ENCODE measurements at regions not wholly inside any gene's neighbourhood (a gene's known extent, or its start where the extent isn't known, plus 50 kb on each side); places are given as distances from the start of the nearest gene placed in this dataset.

- TF ChIP-seq JUND (IDR thresholded peaks at IDR 0.05; ENCODE audit: low read depth) = no peak
- DNase-seq (ENCODE audit: low read depth in 1 of 2, low spot score in 1 of 2) = no peak
- in situ Hi-C loops (cut with HindIII; ENCODE audit: low pct_unique_long_range_greater_than_20kb, low sequenced_read_pairs) = no loop called here
Observed at GRCh38 chr14:84535976-84536375, 994.0 kb upstream of the FLRT2 start.

GRCh38 chr14:84541018-84541417 lies 988.9 kb upstream of the FLRT2 start:
- TF ChIP-seq JUND (IDR thresholded peaks at IDR 0.05; ENCODE audit: low read depth) = no peak
- no peak for DNase-seq (ENCODE audit: low read depth in 1 of 2, low spot score in 1 of 2)
- in situ Hi-C loops (cut with HindIII; ENCODE audit: low pct_unique_long_range_greater_than_20kb, low sequenced_read_pairs) = no loop called here

GRCh38 chr14:84543859-84544258 lies 986.1 kb upstream of the FLRT2 start:
- in situ Hi-C loops (cut with HindIII; ENCODE audit: low pct_unique_long_range_greater_than_20kb, low sequenced_read_pairs) = no loop called here
- no peak for DNase-seq (ENCODE audit: low read depth in 1 of 2, low spot score in 1 of 2)
- TF ChIP-seq JUND (IDR thresholded peaks at IDR 0.05; ENCODE audit: low read depth) = no peak

GRCh38 chr14:84544486-84545131 lies 985.3 kb upstream of the FLRT2 start:
- in situ Hi-C loops (cut with HindIII; ENCODE audit: low pct_unique_long_range_greater_than_20kb, low sequenced_read_pairs) = no loop called here
- DNase-seq (ENCODE audit: low read depth in 1 of 2, low spot score in 1 of 2) = no peak
- TF ChIP-seq JUND (IDR thresholded peaks at IDR 0.05; ENCODE audit: low read depth) = no peak

GRCh38 chr14:84546236-84546635 lies 983.7 kb upstream of the FLRT2 start:
- in situ Hi-C loops (cut with HindIII; ENCODE audit: low pct_unique_long_range_greater_than_20kb, low sequenced_read_pairs) = no loop called here
- no peak for DNase-seq (ENCODE audit: low read depth in 1 of 2, low spot score in 1 of 2)
- TF ChIP-seq JUND (IDR thresholded peaks at IDR 0.05; ENCODE audit: low read depth) = no peak

- no peak for TF ChIP-seq JUND (IDR thresholded peaks at IDR 0.05; ENCODE audit: low read depth)
- no peak for DNase-seq (ENCODE audit: low read depth in 1 of 2, low spot score in 1 of 2)
- in situ Hi-C loops (cut with HindIII; ENCODE audit: low pct_unique_long_range_greater_than_20kb, low sequenced_read_pairs) = no loop called here
Observed at GRCh38 chr14:84554136-84554535, 975.8 kb upstream of the FLRT2 start.

GRCh38 chr14:84555493-84555892 lies 974.5 kb upstream of the FLRT2 start:
- DNase-seq (ENCODE audit: low read depth in 1 of 2, low spot score in 1 of 2) = no peak
- in situ Hi-C loops (cut with HindIII; ENCODE audit: low pct_unique_long_range_greater_than_20kb, low sequenced_read_pairs) = no loop called here
- TF ChIP-seq JUND (IDR thresholded peaks at IDR 0.05; ENCODE audit: low read depth) = no peak

GRCh38 chr14:84566109-84566508 lies 963.8 kb upstream of the FLRT2 start:
- in situ Hi-C loops (cut with HindIII; ENCODE audit: low pct_unique_long_range_greater_than_20kb, low sequenced_read_pairs) = no loop called here
- peak in 1 of 2 experiments; percentile 7 for DNase-seq (ENCODE audit: low read depth in 1 of 2, low spot score in 1 of 2)
- no peak for TF ChIP-seq JUND (IDR thresholded peaks at IDR 0.05; ENCODE audit: low read depth)

- TF ChIP-seq JUND (IDR thresholded peaks at IDR 0.05; ENCODE audit: low read depth) = no peak
- DNase-seq (ENCODE audit: low read depth in 1 of 2, low spot score in 1 of 2) = no peak
Observed at GRCh38 chr14:84575681-84576080, 954.3 kb upstream of the FLRT2 start.

GRCh38 chr14:84579292-84579691 lies 950.7 kb upstream of the FLRT2 start:
- no peak for TF ChIP-seq JUND (IDR thresholded peaks at IDR 0.05; ENCODE audit: low read depth)
- no peak for DNase-seq (ENCODE audit: low read depth in 1 of 2, low spot score in 1 of 2)
- in situ Hi-C loops (cut with HindIII; ENCODE audit: low pct_unique_long_range_greater_than_20kb, low sequenced_read_pairs) = no loop called here

More at GRCh38 chr14:84575681-84576080, 954.3 kb upstream of the FLRT2 start:
- in situ Hi-C loops (cut with HindIII; ENCODE audit: low pct_unique_long_range_greater_than_20kb, low sequenced_read_pairs) = no loop called here

- in situ Hi-C loops (cut with HindIII; ENCODE audit: low pct_unique_long_range_greater_than_20kb, low sequenced_read_pairs) = no loop called here
- DNase-seq (ENCODE audit: low read depth in 1 of 2, low spot score in 1 of 2) = no peak
- no peak for TF ChIP-seq JUND (IDR thresholded peaks at IDR 0.05; ENCODE audit: low read depth)
Observed at GRCh38 chr14:84581041-84581440, 948.9 kb upstream of the FLRT2 start.

- no peak for DNase-seq (ENCODE audit: low read depth in 1 of 2, low spot score in 1 of 2)
- no peak for TF ChIP-seq JUND (IDR thresholded peaks at IDR 0.05; ENCODE audit: low read depth)
- in situ Hi-C loops (cut with HindIII; ENCODE audit: low pct_unique_long_range_greater_than_20kb, low sequenced_read_pairs) = no loop called here
Observed at GRCh38 chr14:84584511-84584910, 945.4 kb upstream of the FLRT2 start.

- in situ Hi-C loops (cut with HindIII; ENCODE audit: low pct_unique_long_range_greater_than_20kb, low sequenced_read_pairs) = no loop called here
- DNase-seq (ENCODE audit: low read depth in 1 of 2, low spot score in 1 of 2) = peak in 1 of 2 experiments; percentile 18
- no peak for TF ChIP-seq JUND (IDR thresholded peaks at IDR 0.05; ENCODE audit: low read depth)
Observed at GRCh38 chr14:84591827-84592445, 938.0 kb upstream of the FLRT2 start.

GRCh38 chr14:84592770-84593169 lies 937.2 kb upstream of the FLRT2 start:
- no peak for DNase-seq (ENCODE audit: low read depth in 1 of 2, low spot score in 1 of 2)
- in situ Hi-C loops (cut with HindIII; ENCODE audit: low pct_unique_long_range_greater_than_20kb, low sequenced_read_pairs) = no loop called here
- no peak for TF ChIP-seq JUND (IDR thresholded peaks at IDR 0.05; ENCODE audit: low read depth)

All from T47D (cell line).